H9 (cell line): ENCODE measurements at regions not wholly inside any gene's neighbourhood (a gene's known extent, or its start where the extent isn't known, plus 50 kb on each side); places are given as distances from the start of the nearest gene placed in this dataset.

ENCODE experiments used
- DNase-seq: peaks from one replicate; pipeline ENCODE4 v3.0.0-alpha.2; 2017
- H2AFZ ChIP-seq: one replicate; pipeline ENCODE4 v1.6.1; 2013; ENCODE audit warnings: mild to moderate bottlenecking, low read length, control low read depth, moderate library complexity
- H2AK5ac ChIP-seq: 2 replicates; pipeline ENCODE4 v1.6.1; 2013; ENCODE audit warnings: low read length, control low read depth, mixed read lengths; ENCODE audit not compliant: insufficient read length
- H2BK120ac ChIP-seq: one replicate; pipeline ENCODE4 v1.6.1; 2013; ENCODE audit warnings: low read depth, mild to moderate bottlenecking, low read length, control low read depth, inconsistent platforms; ENCODE audit not compliant: poor library complexity, severe bottlenecking
- H2BK12ac ChIP-seq: 2 replicates; pipeline ENCODE4 v1.6.1; 2013; ENCODE audit warnings: low read length, control low read depth, mixed read lengths, low read depth; ENCODE audit not compliant: insufficient read length
- H2BK15ac ChIP-seq: 2 replicates; pipeline ENCODE4 v1.6.1; 2013; ENCODE audit warnings: low read depth, low read length, control low read depth
- H2BK20ac ChIP-seq: one replicate; pipeline ENCODE4 v1.6.1; 2013; ENCODE audit warnings: low read depth, mild to moderate bottlenecking, low read length, control low read depth, inconsistent platforms; ENCODE audit not compliant: poor library complexity, severe bottlenecking
- H2BK5ac ChIP-seq: 2 replicates; pipeline ENCODE4 v1.6.1; 2013; ENCODE audit warnings: low read length, control low read depth, mixed read lengths; ENCODE audit not compliant: insufficient read length
- H3K14ac ChIP-seq: 2 replicates; pipeline ENCODE4 v1.6.1; 2013; ENCODE audit warnings: low read length, control low read depth; ENCODE audit not compliant: insufficient read depth
- H3K18ac ChIP-seq: 2 replicates; pipeline ENCODE4 v1.6.1; 2013; ENCODE audit warnings: low read depth, mild to moderate bottlenecking, mixed read lengths, low read length, control low read depth; ENCODE audit not compliant: insufficient read length
- H3K23ac ChIP-seq: 2 replicates; pipeline ENCODE4 v1.6.1; 2013; ENCODE audit warnings: low read length, control low read depth, mixed read lengths, low read depth; ENCODE audit not compliant: insufficient read length
- H3K23me2 ChIP-seq: 2 replicates; pipeline ENCODE4 v1.6.1; 2013; ENCODE audit warnings: low read depth, mild to moderate bottlenecking, mixed read lengths, low read length, control low read depth; ENCODE audit not compliant: insufficient read length, poor library complexity, severe bottlenecking
- H3K27ac ChIP-seq: 2 replicates; pipeline ENCODE4 v1.5.1; 2013; ENCODE audit warnings: low read length, control low read depth, mixed read lengths, low read depth; ENCODE audit not compliant: insufficient read length
- H3K27me3 ChIP-seq: 2 replicates; pipeline ENCODE4 v1.6.1; 2013; ENCODE audit warnings: low read length, control low read depth, inconsistent platforms; ENCODE audit not compliant: insufficient read depth
- H3K4ac ChIP-seq: 2 replicates; pipeline ENCODE4 v1.6.1; 2013; ENCODE audit warnings: low read depth, mild to moderate bottlenecking, control low read depth, inconsistent platforms, low read length, moderate library complexity
- H3K4me1 ChIP-seq: 2 replicates; pipeline ENCODE4 v1.6.1; 2013; ENCODE audit warnings: low read length, control low read depth, inconsistent platforms; ENCODE audit not compliant: insufficient read depth
- H3K4me2 ChIP-seq: 2 replicates; pipeline ENCODE4 v1.6.1; 2013; ENCODE audit warnings: low read length, control low read depth, mixed read lengths; ENCODE audit not compliant: insufficient read length, insufficient read depth
- H3K56ac ChIP-seq: 2 replicates; pipeline ENCODE4 v1.6.1; 2013; ENCODE audit warnings: low read depth, mild to moderate bottlenecking, mixed read lengths, low read length, control low read depth; ENCODE audit not compliant: insufficient read length
- H3K79me1 ChIP-seq: 2 replicates; pipeline ENCODE4 v1.6.1; 2013; ENCODE audit warnings: low read depth, mild to moderate bottlenecking, moderate library complexity, low read length, control low read depth, inconsistent platforms; ENCODE audit not compliant: insufficient read depth, poor library complexity, severe bottlenecking
- H3K79me2 ChIP-seq: 2 replicates; pipeline ENCODE4 v1.6.1; 2013; ENCODE audit warnings: low read length, control low read depth, inconsistent platforms; ENCODE audit not compliant: insufficient read depth
- H3K9ac ChIP-seq: 2 replicates; pipeline ENCODE4 v1.6.1; 2013; ENCODE audit warnings: low read length, control low read depth, mixed read lengths; ENCODE audit not compliant: insufficient read length; ENCODE audit errors: extremely low read depth
- H3K9me3 ChIP-seq: one replicate; pipeline ENCODE4 v1.6.1; 2013; ENCODE audit warnings: low read depth, low read length, inconsistent platforms; ENCODE audit not compliant: control insufficient read depth
- H3T11ph ChIP-seq: one replicate; pipeline ENCODE4 v1.6.1; 2013; ENCODE audit warnings: mild to moderate bottlenecking, low read length, control low read depth, inconsistent platforms
- H4K20me1 ChIP-seq: one replicate; pipeline ENCODE4 v1.6.1; 2013; ENCODE audit not compliant: control insufficient read depth, insufficient read length, insufficient read depth
- H4K5ac ChIP-seq: 2 replicates; pipeline ENCODE4 v1.6.1; 2013; ENCODE audit warnings: low read depth, mild to moderate bottlenecking, mixed read lengths, low read length, control low read depth; ENCODE audit not compliant: insufficient read length
- H4K8ac ChIP-seq: replicated peaks from 2 replicates; pipeline ENCODE4 v1.6.1; 2013; ENCODE audit warnings: low read length, control low read depth, mixed read lengths, low read depth; ENCODE audit not compliant: insufficient read length
- H4K91ac ChIP-seq: 2 replicates; pipeline ENCODE4 v1.6.1; 2013; ENCODE audit warnings: low read depth, mild to moderate bottlenecking, moderate library complexity, mixed read lengths, low read length, control low read depth; ENCODE audit not compliant: insufficient read length
- H3K27ac Mint-ChIP-seq, 3 experiments: 2 replicates in 2 of 3; 3 replicates in 1 of 3; pipeline ENCODE4 v1.8.0; 2020 to 2021; ENCODE audit warnings: mixed read lengths in 3 of 3, mild to moderate bottlenecking in 1 of 3, moderate library complexity in 1 of 3
- H3K27me3 Mint-ChIP-seq: 2 replicates; pipeline ENCODE4 v1.8.0; 2021; ENCODE audit warnings: low read depth, mild to moderate bottlenecking, moderate library complexity, mixed read lengths
- H3K36me3 Mint-ChIP-seq, 3 experiments: 2 replicates in 2 of 3; 3 replicates in 1 of 3; pipeline ENCODE4 v1.8.0; 2020 to 2021; ENCODE audit warnings: low read depth in 3 of 3, mixed read lengths in 3 of 3; ENCODE audit not compliant: insufficient read depth in 1 of 3
- H3K4me1 Mint-ChIP-seq, 2 experiments: 2 replicates each; pipeline ENCODE4 v1.8.0; 2020; ENCODE audit warnings: mixed read lengths in 2 of 2
- H3K4me3 Mint-ChIP-seq, 2 experiments: 2 replicates in 1 of 2; 3 replicates in 1 of 2; pipeline ENCODE4 v1.8.0; 2020 to 2021; ENCODE audit warnings: mild to moderate bottlenecking in 2 of 2, mixed read lengths in 2 of 2, moderate library complexity in 1 of 2
- H3K9me3 Mint-ChIP-seq, 2 experiments: 2 replicates in 1 of 2; 3 replicates in 1 of 2; pipeline ENCODE4 v1.8.0; 2020; ENCODE audit warnings: mild to moderate bottlenecking in 2 of 2, mixed read lengths in 2 of 2, moderate library complexity in 1 of 2
- CTCF ChIP-seq: fragments of 200-600 bp; sonication (generic); conservative IDR thresholded peaks from 3 replicates; pipeline ENCODE4 v1.8.0; 2021; ENCODE audit warnings: antibody characterized with exemption, mild to moderate bottlenecking
- WGBS: extraction: QIAGEN DNeasy Blood & Tissue Kit; methylation state at CpG from one replicate; pipeline ENCODE4 v1.1.7; 2013; ENCODE audit warnings: missing lambda C conversion rate, low lambda C conversion rate, mixed read lengths; ENCODE audit not compliant: insufficient read length; ENCODE audit errors: extremely low coverage; 5-methylcytosine and 5-hydroxymethylcytosine counted together

GRCh38 chr4:27928761-27929540 lies 1068.3 kb downstream of the STIM2 start:
- Histone ChIP-seq H3K23ac (no peak overlapping the region), H3K18ac (no peak overlapping the region), H2BK20ac (no peak overlapping the region), H3K79me2 (no peaks in the 10 kb centered on the region), H4K8ac (no peak overlapping the region), H3T11ph (no peak overlapping the region), H2AK5ac (no peak overlapping the region), H3K79me1 (no peaks in the 10 kb centered on the region), H3K27ac (no peak overlapping the region), H3K9ac (no peak overlapping the region), H3K23me2 (no peaks in the 10 kb centered on the region), H2AFZ (no peak overlapping the region), H4K91ac (no peak overlapping the region), H3K14ac (no peak overlapping the region), H3K4me1 (no peaks in the 10 kb centered on the region), H3K4me2 (no peak overlapping the region), H2BK15ac (no peak overlapping the region), H2BK5ac (no peak overlapping the region), H3K27me3 (no peaks in the 10 kb centered on the region), H3K4ac (no peak overlapping the region), H3K56ac (no peak overlapping the region), H4K20me1 (no peaks in the 10 kb centered on the region), H2BK120ac (no peak overlapping the region), H2BK12ac (no peak overlapping the region), H3K9me3 (no peaks in the 10 kb centered on the region), H4K5ac (no peak overlapping the region)
- no peaks in the 10 kb centered on the region for H3K27me3 Mint-ChIP-seq
- H3K36me3 Mint-ChIP-seq: no peaks in the 10 kb centered on the region
- TF ChIP-seq CTCF: no peak
- 100% methylated on average over 1 of the region's 4 CpGs for WGBS
- no peak overlapping the region; a peak in 1 of 7 replicates for H3K27ac Mint-ChIP-seq
- no peaks in the 10 kb centered on the region for H3K9me3 Mint-ChIP-seq
- H3K4me1 Mint-ChIP-seq: peaks cover 0 to 2% of the 10 kb centered on the region in 2 experiments; a peak in 1 of 4 replicates
- H3K4me3 Mint-ChIP-seq: no peak overlapping the region
- no peak for DNase-seq
